Upper lobe of left lung (tissue), 4 donors: ENCODE measurements at regions not wholly inside any gene's neighbourhood (a gene's known extent, or its start where the extent isn't known, plus 50 kb on each side); places are given as distances from the start of the nearest gene placed in this dataset.

Experiments
- CTCF ChIP-seq, 6 experiments: fragments of 450-650 bp in 4 of 6; fragments of 200-600 bp in 2 of 6; sonication (generic) in 2 of 6; IDR thresholded peaks; one replicate each; pipeline ENCODE4 v1.5.1; 2016 to 2019; ENCODE audit warnings: antibody characterized with exemption in 6 of 6
- EP300 ChIP-seq, 4 donors: sonication (generic); formaldehyde crosslinking; IDR thresholded peaks; one replicate each; pipeline ENCODE4 v1.5.1; 2017; ENCODE audit warnings: antibody characterized with exemption in 4 of 4, control low read depth in 2 of 4
- POLR2A ChIP-seq, 4 donors: fragments of 450-650 bp; IDR thresholded peaks; one replicate each; pipeline ENCODE4 v1.5.1; 2016 to 2017; ENCODE audit warnings: antibody characterized with exemption in 4 of 4, mild to moderate bottlenecking in 2 of 4
- POLR2AphosphoS5 ChIP-seq, 2 donors: sonication (generic); formaldehyde crosslinking; IDR thresholded peaks; one replicate each; pipeline ENCODE4 v1.5.1; 2017; ENCODE audit warnings: antibody characterized with exemption in 2 of 2

GRCh38 chr3:173216063-173216462 is 75.0 kb upstream of the SPATA16 start:
- TF ChIP-seq CTCF (IDR thresholded peaks at IDR 0.05), result no peak
- no peak for TF ChIP-seq POLR2AphosphoS5 (IDR thresholded peaks at IDR 0.05)
- TF ChIP-seq POLR2A (IDR thresholded peaks at IDR 0.05), result no peak
- TF ChIP-seq EP300 (IDR thresholded peaks at IDR 0.05), result no peak
